T-helper 1 cell (primary cell): ENCODE measurements at regions not wholly inside any gene's neighbourhood (a gene's known extent, or its start where the extent isn't known, plus 50 kb on each side); places are given as distances from the start of the nearest gene placed in this dataset.

ENCODE experiments used
- DNase-seq, 5 donors: peaks; one replicate each; pipeline ENCODE4 v3.0.0-alpha.2; 2012 to 2020

- DNase-seq = no peak
These were observed 299.0 kb downstream of the TRIB2 start for GRCh38 chr2:13015532-13016320.

GRCh38 chr2:13018490-13018889 lies 301.8 kb downstream of the TRIB2 start:
- DNase-seq = no peak

GRCh38 chr2:13019781-13020180 lies 303.0 kb downstream of the TRIB2 start:
- no peak for DNase-seq

GRCh38 chr2:13020469-13020868 lies 303.7 kb downstream of the TRIB2 start:
- no peak for DNase-seq

GRCh38 chr2:13021470-13021957 lies 304.8 kb downstream of the TRIB2 start:
- no peak for DNase-seq

- DNase-seq = no peak
These were observed 313.9 kb downstream of the TRIB2 start for GRCh38 chr2:13030606-13031005.

- DNase-seq = no peak
These were observed 318.1 kb downstream of the TRIB2 start for GRCh38 chr2:13034861-13035260.

- DNase-seq = no peak
These were observed 319.1 kb downstream of the TRIB2 start for GRCh38 chr2:13035866-13036265.

- DNase-seq = no peak
These were observed 323.3 kb downstream of the TRIB2 start for GRCh38 chr2:13040043-13040442.

- no peak for DNase-seq
These were observed 329.9 kb downstream of the TRIB2 start for GRCh38 chr2:13046557-13047165.

GRCh38 chr2:13050764-13051163 lies 334.0 kb downstream of the TRIB2 start:
- DNase-seq = no peak

GRCh38 chr2:13052547-13052946 lies 335.8 kb downstream of the TRIB2 start:
- no peak for DNase-seq

GRCh38 chr2:13056259-13056843 lies 339.6 kb downstream of the TRIB2 start:
- no peak for DNase-seq

- no peak for DNase-seq
These were observed 340.9 kb downstream of the TRIB2 start for GRCh38 chr2:13057671-13058070.

- DNase-seq = no peak
These were observed 349.9 kb downstream of the TRIB2 start for GRCh38 chr2:13066676-13067075.

GRCh38 chr2:13067508-13067907 lies 350.8 kb downstream of the TRIB2 start:
- no peak for DNase-seq

- DNase-seq = no peak
These were observed 373.2 kb downstream of the TRIB2 start for GRCh38 chr2:13089971-13090370.

GRCh38 chr2:13091455-13091854 lies 374.7 kb downstream of the TRIB2 start:
- DNase-seq = no peak

- no peak for DNase-seq
These were observed 375.2 kb downstream of the TRIB2 start for GRCh38 chr2:13091861-13092378.

GRCh38 chr2:13093416-13093991 lies 376.8 kb downstream of the TRIB2 start:
- no peak for DNase-seq

- DNase-seq = no peak
These were observed 385.8 kb downstream of the TRIB2 start for GRCh38 chr2:13102397-13103063.

GRCh38 chr2:13103151-13103550 lies 386.4 kb downstream of the TRIB2 start:
- no peak for DNase-seq
